ENCODE measurements at regions not wholly inside any gene's neighbourhood (a gene's known extent, or its start where the extent isn't known, plus 50 kb on each side); places are given as distances from the start of the nearest gene placed in this dataset.

GRCh38 chr16:85971902-85972638 lies 73.1 kb downstream of the IRF8 start:
- no peak for DNase-seq

- no peak for DNase-seq
Measured at GRCh38 chr16:85974428-85975375, 75.7 kb downstream of the IRF8 start.

- no peak for DNase-seq
Measured at GRCh38 chr16:85975451-85975981, 76.6 kb downstream of the IRF8 start.

GRCh38 chr16:85978291-85978775 lies 79.4 kb downstream of the IRF8 start:
- DNase-seq, result no peak

GRCh38 chr16:85978976-85979375 lies 80.0 kb downstream of the IRF8 start:
- no peak for DNase-seq

- no peak for DNase-seq
Measured at GRCh38 chr16:85979605-85980004, 80.6 kb downstream of the IRF8 start.

- DNase-seq, result no peak
Measured at GRCh38 chr16:85980686-85981085, 81.7 kb downstream of the IRF8 start.

- DNase-seq, result no peak
Measured at GRCh38 chr16:85981826-85982562, 83.0 kb downstream of the IRF8 start.

GRCh38 chr16:85982563-85982939 lies 83.6 kb downstream of the IRF8 start:
- DNase-seq, result no peak

- no peak for DNase-seq
Measured at GRCh38 chr16:85983064-85983463, 84.1 kb downstream of the IRF8 start.

- no peak for DNase-seq
Measured at GRCh38 chr16:85983606-85984230, 84.8 kb downstream of the IRF8 start.

GRCh38 chr16:85984231-85984880 lies 85.4 kb downstream of the IRF8 start:
- no peak for DNase-seq

- DNase-seq, result no peak
Measured at GRCh38 chr16:85984947-85985451, 86.0 kb downstream of the IRF8 start.

GRCh38 chr16:85986931-85987749 lies 88.2 kb downstream of the IRF8 start:
- no peak for DNase-seq

GRCh38 chr16:85987750-85988078 lies 88.8 kb downstream of the IRF8 start:
- DNase-seq, result no peak

- no peak for DNase-seq
Measured at GRCh38 chr16:85988306-85988705, 89.3 kb downstream of the IRF8 start.

GRCh38 chr16:85988723-85989313 lies 89.9 kb downstream of the IRF8 start:
- DNase-seq, result no peak

GRCh38 chr16:85989376-85989775 lies 90.4 kb downstream of the IRF8 start:
- no peak for DNase-seq

GRCh38 chr16:85989863-85990643 lies 91.1 kb downstream of the IRF8 start:
- no peak for DNase-seq

- no peak for DNase-seq
Measured at GRCh38 chr16:85990861-85991301, 91.9 kb downstream of the IRF8 start.

All from left hindlimb (tissue), 1 donor.